GM19324 (cell line): ENCODE measurements at regions not wholly inside any gene's neighbourhood (a gene's known extent, or its start where the extent isn't known, plus 50 kb on each side); places are given as distances from the start of the nearest gene placed in this dataset.

Experiments used
- ATAC-seq: cut with Tn5 transposase; IDR thresholded peaks from one replicate; pipeline ENCODE4 v1.9.1; 2021; ENCODE audit warnings: mild to moderate bottlenecking, moderate library complexity; ENCODE audit not compliant: unreplicated experiment, low FRiP score

GRCh38 chr11:123261345-123262106 is 66.5 kb upstream of the CLMP start:
- ATAC-seq: no peak

- ATAC-seq: no peak
These were observed 65.6 kb upstream of the CLMP start for GRCh38 chr11:123260511-123261211.

- no peak for ATAC-seq
These were observed 63.8 kb upstream of the CLMP start for GRCh38 chr11:123258877-123259276.

- no peak for ATAC-seq
These were observed 62.3 kb upstream of the CLMP start for GRCh38 chr11:123257370-123257769.

- ATAC-seq: no peak
These were observed 60.9 kb upstream of the CLMP start for GRCh38 chr11:123255909-123256308.

GRCh38 chr11:123254357-123254756 is 59.3 kb upstream of the CLMP start:
- ATAC-seq: no peak

- ATAC-seq: no peak
These were observed 58.9 kb upstream of the CLMP start for GRCh38 chr11:123253911-123254310.

GRCh38 chr11:123253223-123253622 is 58.2 kb upstream of the CLMP start:
- no peak for ATAC-seq

GRCh38 chr11:123251657-123252344 is 56.8 kb upstream of the CLMP start:
- ATAC-seq: no peak

- ATAC-seq: no peak
These were observed 56.0 kb upstream of the CLMP start for GRCh38 chr11:123250892-123251656.

GRCh38 chr11:123249354-123249753 is 54.3 kb upstream of the CLMP start:
- no peak for ATAC-seq

- ATAC-seq: no peak
These were observed 52.8 kb upstream of the CLMP start for GRCh38 chr11:123247813-123248379.

- ATAC-seq: no peak
These were observed 52.4 kb upstream of the CLMP start for GRCh38 chr11:123247496-123247799.

GRCh38 chr11:123246749-123247495 is 51.9 kb upstream of the CLMP start:
- ATAC-seq: peak; percentile 73

GRCh38 chr11:123245567-123245966 is 50.5 kb upstream of the CLMP start:
- no peak for ATAC-seq
